ENCODE measurements at regions not wholly inside any gene's neighbourhood (a gene's known extent, or its start where the extent isn't known, plus 50 kb on each side); places are given as distances from the start of the nearest gene placed in this dataset.

GRCh38 chr2:83459456-83459855, 999.6 kb downstream of the SUCLG1 start:
- Histone ChIP-seq H3K4me1 (ENCODE audit: control insufficient read depth, insufficient read depth, low read length) (no peaks in the 10 kb centered on the region), H3K36me3 (ENCODE audit: control insufficient read depth, insufficient read depth, low read length) (no peaks in the 10 kb centered on the region), H3K9me3 (ENCODE audit: control insufficient read depth, insufficient read depth, low read length) (no peaks in the 10 kb centered on the region), H3K27ac (ENCODE audit: low read length) (no peak overlapping the region), H3K27me3 (ENCODE audit: control insufficient read depth, insufficient read depth, low read length) (no peaks in the 10 kb centered on the region), H3K4me3 (ENCODE audit: low read length) (no peak overlapping the region)
- ATAC-seq (no peak), DNase-seq (no peak)
- Mint-ChIP-seq H3K36me3 (no peaks in the 10 kb centered on the region), H3K9me3 (peaks cover 8 to 15% of the 10 kb centered on the region in 2 donors), H3K27ac (no peak overlapping the region), H3K4me1 (no peaks in the 10 kb centered on the region), H3K27me3 (ENCODE audit: low read depth in 2 of 2) (no peaks in the 10 kb centered on the region), H3K4me3 (no peak overlapping the region)
- 100% methylated on average over 1 of the region's 2 CpGs for WGBS (ENCODE audit: insufficient coverage)
- intact Hi-C loops (cut with micrococcal nuclease): no loop called here
- TF ChIP-seq, protein P1, sequence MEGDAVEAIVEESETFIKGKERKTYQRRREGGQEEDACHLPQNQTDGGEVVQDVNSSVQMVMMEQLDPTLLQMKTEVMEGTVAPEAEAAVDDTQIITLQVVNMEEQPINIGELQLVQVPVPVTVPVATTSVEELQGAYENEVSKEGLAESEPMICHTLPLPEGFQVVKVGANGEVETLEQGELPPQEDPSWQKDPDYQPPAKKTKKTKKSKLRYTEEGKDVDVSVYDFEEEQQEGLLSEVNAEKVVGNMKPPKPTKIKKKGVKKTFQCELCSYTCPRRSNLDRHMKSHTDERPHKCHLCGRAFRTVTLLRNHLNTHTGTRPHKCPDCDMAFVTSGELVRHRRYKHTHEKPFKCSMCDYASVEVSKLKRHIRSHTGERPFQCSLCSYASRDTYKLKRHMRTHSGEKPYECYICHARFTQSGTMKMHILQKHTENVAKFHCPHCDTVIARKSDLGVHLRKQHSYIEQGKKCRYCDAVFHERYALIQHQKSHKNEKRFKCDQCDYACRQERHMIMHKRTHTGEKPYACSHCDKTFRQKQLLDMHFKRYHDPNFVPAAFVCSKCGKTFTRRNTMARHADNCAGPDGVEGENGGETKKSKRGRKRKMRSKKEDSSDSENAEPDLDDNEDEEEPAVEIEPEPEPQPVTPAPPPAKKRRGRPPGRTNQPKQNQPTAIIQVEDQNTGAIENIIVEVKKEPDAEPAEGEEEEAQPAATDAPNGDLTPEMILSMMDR (IDR thresholded peaks at IDR 0.05): no peak

DNA sequence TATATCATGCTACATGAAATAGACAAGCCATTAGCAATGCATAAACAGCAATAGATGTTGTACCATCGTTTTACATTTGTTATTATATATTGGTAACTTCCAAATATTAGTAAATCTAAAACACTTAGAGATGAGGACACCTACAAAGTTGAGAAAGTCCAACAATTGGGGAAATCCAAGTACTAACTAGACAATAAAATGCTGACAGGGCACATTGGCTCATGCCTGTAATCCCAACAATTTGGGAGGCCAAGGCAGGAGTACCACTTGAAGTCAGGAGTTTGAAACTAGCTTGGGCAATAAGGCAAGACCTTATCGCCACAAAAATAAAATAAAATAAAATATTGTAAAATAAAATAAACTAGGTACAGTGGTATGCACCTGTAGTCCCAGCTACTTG, 1023.1 kb downstream of the SUCLG1 start:
- no peak overlapping the region for H3K4me3 Mint-ChIP-seq
- peaks cover 10 to 15% of the 10 kb centered on the region in 2 donors for H3K9me3 Mint-ChIP-seq
- Histone ChIP-seq H3K4me3 (ENCODE audit: low read length) (no peak overlapping the region), H3K27me3 (ENCODE audit: control insufficient read depth, insufficient read depth, low read length) (no peaks in the 10 kb centered on the region), H3K27ac (ENCODE audit: low read length) (no peak overlapping the region), H3K4me1 (ENCODE audit: control insufficient read depth, insufficient read depth, low read length) (no peaks in the 10 kb centered on the region), H3K9me3 (ENCODE audit: control insufficient read depth, insufficient read depth, low read length) (no peaks in the 10 kb centered on the region), H3K36me3 (ENCODE audit: control insufficient read depth, insufficient read depth, low read length) (no peaks in the 10 kb centered on the region)
- no peaks in the 10 kb centered on the region for H3K36me3 Mint-ChIP-seq
- intact Hi-C loops (cut with micrococcal nuclease): no loop called here
- TF ChIP-seq, protein P1 (IDR thresholded peaks at IDR 0.05): no peak
- no peaks in the 10 kb centered on the region for H3K27me3 Mint-ChIP-seq (ENCODE audit: low read depth in 2 of 2)
- no CpG with 5 or more reads among the region's 2 CpGs for WGBS (ENCODE audit: insufficient coverage)
- H3K27ac Mint-ChIP-seq: no peak overlapping the region
- H3K4me1 Mint-ChIP-seq: no peaks in the 10 kb centered on the region
- no peak for DNase-seq
- ATAC-seq: no peak

DNA sequence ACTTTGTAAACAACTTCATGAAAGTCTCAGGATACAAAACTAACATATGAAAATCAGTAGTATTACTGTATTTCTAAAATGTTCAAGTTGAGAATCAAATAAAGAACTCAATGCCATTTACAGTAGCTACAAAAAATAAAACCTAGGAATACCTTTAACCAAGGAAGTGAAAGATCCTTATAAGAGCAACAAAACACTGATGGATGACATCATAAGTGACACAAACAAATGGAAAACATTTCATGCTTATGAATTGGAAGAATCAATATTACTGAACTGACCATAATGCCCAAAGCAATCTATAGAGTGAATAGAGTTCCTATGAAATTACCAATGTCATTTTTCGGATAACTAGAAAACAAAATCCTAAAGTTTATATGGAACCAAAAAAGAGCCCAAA, 1038.1 kb downstream of the SUCLG1 start:
- H3K27me3 ChIP-seq (ENCODE audit: control insufficient read depth, insufficient read depth, low read length): no peaks in the 10 kb centered on the region
- H3K27ac ChIP-seq (ENCODE audit: low read length): no peak overlapping the region
- intact Hi-C loops (cut with micrococcal nuclease): no loop called here
- H3K9me3 Mint-ChIP-seq: peaks cover 12 to 32% of the 10 kb centered on the region in 2 donors
- H3K4me1 ChIP-seq (ENCODE audit: control insufficient read depth, insufficient read depth, low read length): no peaks in the 10 kb centered on the region
- no peak overlapping the region for H3K4me3 Mint-ChIP-seq
- no peaks in the 10 kb centered on the region for H3K27me3 Mint-ChIP-seq (ENCODE audit: low read depth in 2 of 2)
- H3K36me3 ChIP-seq (ENCODE audit: control insufficient read depth, insufficient read depth, low read length): no peaks in the 10 kb centered on the region
- peaks cover 11% of the 10 kb centered on the region for H3K9me3 ChIP-seq (ENCODE audit: control insufficient read depth, insufficient read depth, low read length)
- no peak for DNase-seq
- ATAC-seq: no peak
- no peak overlapping the region for H3K27ac Mint-ChIP-seq
- WGBS (ENCODE audit: insufficient coverage): no CpG with 5 or more reads among the region's 1 CpG
- TF ChIP-seq, protein P1 (IDR thresholded peaks at IDR 0.05): no peak
- peaks cover 14% of the 10 kb centered on the region for H3K36me3 Mint-ChIP-seq
- H3K4me3 ChIP-seq (ENCODE audit: low read length): no peak overlapping the region
- H3K4me1 Mint-ChIP-seq: no peaks in the 10 kb centered on the region

DNA sequence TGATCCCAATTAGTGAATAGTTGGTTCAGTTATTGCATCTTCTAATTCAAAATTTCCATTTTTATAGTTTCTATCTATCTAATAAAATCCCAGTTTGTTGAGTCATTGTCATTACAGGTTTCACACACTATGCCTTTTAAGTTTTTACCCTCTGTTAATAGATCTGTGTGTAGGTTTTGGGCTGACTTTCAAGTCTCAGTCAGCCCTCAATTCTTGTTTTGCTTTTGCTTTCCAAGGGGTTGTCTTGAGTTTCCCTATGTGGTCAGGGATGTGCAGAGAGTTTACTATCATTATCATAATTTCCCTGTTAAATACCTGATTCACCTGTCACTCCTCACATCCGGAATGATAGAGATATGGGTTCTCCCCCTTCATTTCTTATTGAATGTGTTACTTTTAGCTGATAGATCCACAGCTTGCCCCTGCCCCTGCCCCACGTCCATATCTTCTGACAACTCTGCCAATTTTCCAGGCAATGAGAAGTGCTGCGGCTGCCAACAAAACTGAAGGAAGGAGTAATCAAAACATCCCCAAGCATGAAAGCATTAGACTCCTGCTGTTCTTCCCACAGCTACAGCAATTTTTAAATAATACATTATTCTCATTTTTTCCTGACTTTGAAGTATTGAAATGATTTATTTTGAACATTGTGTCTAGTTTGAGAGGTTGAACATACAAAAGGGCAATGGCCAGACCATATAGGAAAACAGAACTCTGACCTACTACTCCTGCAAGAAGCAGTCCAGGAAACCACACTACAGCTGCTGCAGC, 1064.8 kb downstream of the SUCLG1 start:
- H3K4me3 Mint-ChIP-seq: no peak overlapping the region
- DNase-seq (no peak), ATAC-seq (no peak)
- Histone ChIP-seq H3K36me3 (ENCODE audit: control insufficient read depth, insufficient read depth, low read length) (no peaks in the 10 kb centered on the region), H3K9me3 (ENCODE audit: control insufficient read depth, insufficient read depth, low read length) (peaks cover 5% of the 10 kb centered on the region), H3K27me3 (ENCODE audit: control insufficient read depth, insufficient read depth, low read length) (no peaks in the 10 kb centered on the region), H3K4me1 (ENCODE audit: control insufficient read depth, insufficient read depth, low read length) (no peaks in the 10 kb centered on the region), H3K4me3 (ENCODE audit: low read length) (no peak overlapping the region), H3K27ac (ENCODE audit: low read length) (no peak overlapping the region)
- no peak overlapping the region for H3K27ac Mint-ChIP-seq
- peaks cover 5 to 6% of the 10 kb centered on the region in 2 donors for H3K9me3 Mint-ChIP-seq
- TF ChIP-seq, protein P1 (IDR thresholded peaks at IDR 0.05): no peak
- intact Hi-C loops (cut with micrococcal nuclease): no loop called here
- no peaks in the 10 kb centered on the region for H3K36me3 Mint-ChIP-seq
- no peaks in the 10 kb centered on the region for H3K27me3 Mint-ChIP-seq (ENCODE audit: low read depth in 2 of 2)
- WGBS (ENCODE audit: insufficient coverage): 76% methylated on average over 3 of the region's 3 CpGs
- no peaks in the 10 kb centered on the region for H3K4me1 Mint-ChIP-seq

All from natural killer cell (primary cell).